ENCODE measurements at regions not wholly inside any gene's neighbourhood (a gene's known extent, or its start where the extent isn't known, plus 50 kb on each side); places are given as distances from the start of the nearest gene placed in this dataset.

GRCh38 chr12:87107270-87107669 is 851.1 kb upstream of the MGAT4C start:
- Histone ChIP-seq H3K4me1 (ENCODE audit: insufficient read depth, low read length) (no peaks in the 10 kb centered on the region), H3K56ac (ENCODE audit: insufficient read length, low read depth, low read length) (no peak overlapping the region), H3K4ac (ENCODE audit: low read depth, low read length) (no peak overlapping the region), H3K4me2 (ENCODE audit: insufficient read depth, insufficient read length, low read length) (peak overlapping the region; percentile 66), H4K5ac (ENCODE audit: insufficient read length, low read depth, low read length) (no peak overlapping the region), H3K14ac (ENCODE audit: insufficient read depth, low read length) (no peak overlapping the region), H4K91ac (ENCODE audit: insufficient read length, low read depth, low read length) (no peak overlapping the region), H4K8ac (replicated peaks; ENCODE audit: insufficient read length, low read depth, low read length) (no peak overlapping the region), H4K20me1 (ENCODE audit: control insufficient read depth, insufficient read depth, insufficient read length) (no peaks in the 10 kb centered on the region), H3K79me2 (ENCODE audit: insufficient read depth, low read length) (no peaks in the 10 kb centered on the region), H3K79me1 (ENCODE audit: insufficient read depth, low read depth, low read length, poor library complexity, severe bottlenecking) (no peaks in the 10 kb centered on the region), H2AFZ (ENCODE audit: low read length) (no peak overlapping the region), H3K27ac (ENCODE audit: insufficient read length, low read depth, low read length) (no peak overlapping the region), H2BK15ac (ENCODE audit: low read depth, low read length) (no peak overlapping the region), H2BK120ac (ENCODE audit: low read depth, low read length, poor library complexity, severe bottlenecking) (no peak overlapping the region), H3T11ph (ENCODE audit: low read length) (no peak overlapping the region), H3K27me3 (ENCODE audit: insufficient read depth, low read length) (no peaks in the 10 kb centered on the region), H3K23me2 (ENCODE audit: insufficient read length, low read depth, low read length, poor library complexity, severe bottlenecking) (no peaks in the 10 kb centered on the region), H2BK12ac (ENCODE audit: insufficient read length, low read depth, low read length) (no peak overlapping the region), H2BK5ac (ENCODE audit: insufficient read length, low read length) (no peak overlapping the region), H3K18ac (ENCODE audit: insufficient read length, low read depth, low read length) (no peak overlapping the region), H3K9me3 (ENCODE audit: control insufficient read depth, low read depth, low read length) (no peaks in the 10 kb centered on the region), H2AK5ac (ENCODE audit: insufficient read length, low read length) (no peak overlapping the region), H3K23ac (ENCODE audit: insufficient read length, low read depth, low read length) (no peak overlapping the region), H2BK20ac (ENCODE audit: low read depth, low read length, poor library complexity, severe bottlenecking) (no peak overlapping the region), H3K9ac (ENCODE audit: extremely low read depth, insufficient read length, low read length) (no peak overlapping the region)
- no peak overlapping the region for H3K4me3 Mint-ChIP-seq
- no peak for DNase-seq
- H3K27me3 Mint-ChIP-seq (ENCODE audit: low read depth): no peaks in the 10 kb centered on the region
- TF ChIP-seq, protein P1, sequence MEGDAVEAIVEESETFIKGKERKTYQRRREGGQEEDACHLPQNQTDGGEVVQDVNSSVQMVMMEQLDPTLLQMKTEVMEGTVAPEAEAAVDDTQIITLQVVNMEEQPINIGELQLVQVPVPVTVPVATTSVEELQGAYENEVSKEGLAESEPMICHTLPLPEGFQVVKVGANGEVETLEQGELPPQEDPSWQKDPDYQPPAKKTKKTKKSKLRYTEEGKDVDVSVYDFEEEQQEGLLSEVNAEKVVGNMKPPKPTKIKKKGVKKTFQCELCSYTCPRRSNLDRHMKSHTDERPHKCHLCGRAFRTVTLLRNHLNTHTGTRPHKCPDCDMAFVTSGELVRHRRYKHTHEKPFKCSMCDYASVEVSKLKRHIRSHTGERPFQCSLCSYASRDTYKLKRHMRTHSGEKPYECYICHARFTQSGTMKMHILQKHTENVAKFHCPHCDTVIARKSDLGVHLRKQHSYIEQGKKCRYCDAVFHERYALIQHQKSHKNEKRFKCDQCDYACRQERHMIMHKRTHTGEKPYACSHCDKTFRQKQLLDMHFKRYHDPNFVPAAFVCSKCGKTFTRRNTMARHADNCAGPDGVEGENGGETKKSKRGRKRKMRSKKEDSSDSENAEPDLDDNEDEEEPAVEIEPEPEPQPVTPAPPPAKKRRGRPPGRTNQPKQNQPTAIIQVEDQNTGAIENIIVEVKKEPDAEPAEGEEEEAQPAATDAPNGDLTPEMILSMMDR (conservative IDR thresholded peaks at IDR 0.05): no peak
- peaks cover 0 to 3% (median 0%) of the 10 kb centered on the region in 3 experiments; a peak in 3 of 7 replicates for H3K36me3 Mint-ChIP-seq (ENCODE audit: insufficient read depth in 1 of 3, low read depth in 3 of 3)
- peaks cover 16 to 21% of the 10 kb centered on the region in 2 experiments for H3K4me1 Mint-ChIP-seq
- WGBS (ENCODE audit: extremely low coverage, insufficient read length, low lambda C conversion rate): no CpG with 5 or more reads among the region's 3 CpGs
- H3K9me3 Mint-ChIP-seq: peaks cover 0 to 4% of the 10 kb centered on the region in 2 experiments; a peak in 2 of 5 replicates
- H3K27ac Mint-ChIP-seq: peak overlapping the region in 1 of 3 experiments; percentile 90; a peak in 3 of 7 replicates
